ENCODE measurements at regions not wholly inside any gene's neighbourhood (a gene's known extent, or its start where the extent isn't known, plus 50 kb on each side); places are given as distances from the start of the nearest gene placed in this dataset.
"Not testable (repeated sequence)": the region's sequence is repeated elsewhere in the genome, so short reads cannot be mapped to it uniquely, and the experiment has no call there.

DNA sequence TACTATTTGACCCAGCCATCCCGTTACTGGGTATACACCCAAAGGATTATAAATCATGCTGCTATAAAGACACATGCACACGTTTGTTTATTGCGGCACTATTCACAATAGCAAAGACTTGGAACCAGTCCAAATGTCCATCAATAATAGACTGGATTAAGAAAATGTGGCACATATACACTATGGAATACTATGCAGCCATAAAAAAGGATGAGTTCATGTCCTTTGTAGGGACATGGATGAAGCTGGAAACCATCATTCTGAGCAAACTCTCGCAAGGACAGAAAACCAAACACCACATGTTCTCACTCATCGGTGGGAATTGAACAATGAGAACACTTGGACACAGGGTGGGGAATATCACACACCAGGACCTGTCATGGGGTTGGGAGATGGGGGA, 56.7 kb upstream of the SELENOP start:
- not testable (repeated sequence) for DNase-seq (ENCODE audit: extremely low read depth, low read depth, low spot score)

- DNase-seq (ENCODE audit: extremely low read depth, low read depth, low spot score): not testable (repeated sequence)
Measured at GRCh38 chr5:42864749-42865148, 53.1 kb upstream of the SELENOP start.
